ENCODE measurements at regions not wholly inside any gene's neighbourhood (a gene's known extent, or its start where the extent isn't known, plus 50 kb on each side); places are given as distances from the start of the nearest gene placed in this dataset.

- DNase-seq (ENCODE audit: low read depth, low spot score) = no peak
- H3K4me3 ChIP-seq (ENCODE audit: low read depth, low read length) = no peak overlapping the region
- no peak for TF ChIP-seq CTCF (IDR thresholded peaks at IDR 0.05; ENCODE audit: low read depth, low read length)
- in situ Hi-C loops (cut with HindIII; ENCODE audit: low sequenced_read_pairs) = no loop called here
Observed at GRCh38 chr19:28196961-28197360, 1016.0 kb downstream of the UQCRFS1 start.

- no peak for TF ChIP-seq CTCF (IDR thresholded peaks at IDR 0.05; ENCODE audit: low read depth, low read length)
- no peak overlapping the region for H3K4me3 ChIP-seq (ENCODE audit: low read depth, low read length)
- in situ Hi-C loops (cut with HindIII; ENCODE audit: low sequenced_read_pairs) = no loop called here
- no peak for DNase-seq (ENCODE audit: low read depth, low spot score)
Observed at GRCh38 chr19:28196101-28196500, 1016.9 kb downstream of the UQCRFS1 start.

- TF ChIP-seq CTCF (IDR thresholded peaks at IDR 0.05; ENCODE audit: low read depth, low read length) = no peak
- no peak for DNase-seq (ENCODE audit: low read depth, low spot score)
- no peak overlapping the region for H3K4me3 ChIP-seq (ENCODE audit: low read depth, low read length)
- in situ Hi-C loops (cut with HindIII; ENCODE audit: low sequenced_read_pairs) = no loop called here
Observed at GRCh38 chr19:28185646-28186045, 1027.3 kb downstream of the UQCRFS1 start.

- in situ Hi-C loops (cut with HindIII; ENCODE audit: low sequenced_read_pairs) = no loop called here
- no peak for TF ChIP-seq CTCF (IDR thresholded peaks at IDR 0.05; ENCODE audit: low read depth, low read length)
- no peak overlapping the region for H3K4me3 ChIP-seq (ENCODE audit: low read depth, low read length)
- no peak for DNase-seq (ENCODE audit: low read depth, low spot score)
Observed at GRCh38 chr19:28184997-28185396, 1028.0 kb downstream of the UQCRFS1 start.

DNA sequence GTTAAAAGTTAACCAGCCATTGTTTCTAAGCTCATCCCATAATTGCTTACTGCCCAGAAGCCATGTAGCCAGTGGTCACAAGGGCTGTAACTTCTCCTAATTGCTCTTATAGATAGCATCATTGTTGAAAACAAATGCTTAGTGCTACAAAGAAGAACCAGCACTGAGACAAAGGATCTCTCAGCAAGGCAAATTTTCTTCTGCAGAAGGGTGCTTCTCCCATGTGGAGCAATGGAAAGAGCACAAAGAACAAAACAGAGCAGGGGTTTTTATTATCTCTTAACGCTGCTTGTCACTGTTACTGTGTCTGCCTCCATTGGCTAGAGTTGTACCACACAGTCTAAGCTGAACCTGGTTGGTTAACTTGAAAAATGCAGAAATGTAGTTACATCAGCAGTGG lies 1036.8 kb downstream of the UQCRFS1 start:
- no peak for TF ChIP-seq CTCF (IDR thresholded peaks at IDR 0.05; ENCODE audit: low read depth, low read length)
- H3K4me3 ChIP-seq (ENCODE audit: low read depth, low read length) = no peak overlapping the region
- in situ Hi-C loops (cut with HindIII; ENCODE audit: low sequenced_read_pairs) = no loop called here
- DNase-seq (ENCODE audit: low read depth, low spot score) = no peak

- in situ Hi-C loops (cut with HindIII; ENCODE audit: low sequenced_read_pairs) = no loop called here
- DNase-seq (ENCODE audit: low read depth, low spot score) = no peak
- no peak for TF ChIP-seq CTCF (IDR thresholded peaks at IDR 0.05; ENCODE audit: low read depth, low read length)
- no peak overlapping the region for H3K4me3 ChIP-seq (ENCODE audit: low read depth, low read length)
Observed at GRCh38 chr19:28171983-28172382, 1041.0 kb downstream of the UQCRFS1 start.

DNA sequence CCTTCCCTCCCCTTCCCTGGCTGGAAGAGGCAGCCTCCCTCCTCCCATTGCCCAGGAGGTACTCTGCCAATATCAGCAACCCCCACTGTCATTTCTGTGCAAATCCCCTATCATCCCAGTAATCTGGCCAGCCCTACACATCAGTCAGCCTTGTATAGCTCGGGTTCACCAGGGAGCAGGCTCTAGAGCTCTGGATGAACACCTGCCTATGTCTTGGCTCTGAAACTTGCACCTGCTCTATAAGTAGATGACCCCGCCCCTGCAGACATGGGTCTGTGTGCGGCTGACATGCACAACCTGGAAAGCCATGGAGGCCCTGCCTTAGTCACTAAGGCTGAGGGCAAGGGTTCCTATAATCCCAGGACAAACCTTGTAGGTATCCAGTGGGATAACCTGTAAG lies 1042.9 kb downstream of the UQCRFS1 start:
- TF ChIP-seq CTCF (IDR thresholded peaks at IDR 0.05; ENCODE audit: low read depth, low read length) = no peak
- in situ Hi-C loops (cut with HindIII; ENCODE audit: low sequenced_read_pairs) = no loop called here
- no peak for DNase-seq (ENCODE audit: low read depth, low spot score)
- no peak overlapping the region for H3K4me3 ChIP-seq (ENCODE audit: low read depth, low read length)

Data from astrocyte of the spinal cord (primary cell).